A549 (cell line): ENCODE measurements at regions not wholly inside any gene's neighbourhood (a gene's known extent, or its start where the extent isn't known, plus 50 kb on each side); places are given as distances from the start of the nearest gene placed in this dataset.

Experiments
- ESRRA ChIP-seq: fragments of 150-350 bp; IDR thresholded peaks from 2 replicates; pipeline ENCODE4 v1.6.1; 2014; ENCODE audit warnings: mild to moderate bottlenecking, low read length, borderline replicate concordance
- HEYL ChIP-seq: fragments of 250-450 bp; sonication (Bioruptor Pico); IDR thresholded peaks from 2 replicates; pipeline ENCODE4 v1.8.0; 2021; ENCODE audit warnings: mild to moderate bottlenecking, moderate library complexity
- MYC ChIP-seq: IDR thresholded peaks from 2 replicates; pipeline ENCODE4 v1.6.1; 2012; ENCODE audit warnings: mild to moderate bottlenecking, inconsistent platforms, low read length, improper control_type of control experiment, borderline replicate concordance
- NFE2L2 ChIP-seq: fragments of 150-350 bp; conservative IDR thresholded peaks from 2 replicates; pipeline ENCODE4 v1.6.1; 2014; ENCODE audit warnings: low read length
- POLR2A ChIP-seq: IDR thresholded peaks from 2 replicates; pipeline ENCODE4 v1.6.1; 2012; ENCODE audit warnings: mild to moderate bottlenecking, low read length
- RAD21 ChIP-seq, 2 experiments: fragments of >200 bp in 1 of 2; sonication (Bioruptor Twin) in 1 of 2; formaldehyde crosslinking in 1 of 2; IDR thresholded peaks in 1 of 2; conservative IDR thresholded peaks in 1 of 2; 2 replicates in 1 of 2; 3 replicates in 1 of 2; pipeline ENCODE4 v1.6.1; 2012 to 2018; ENCODE audit warnings: inconsistent platforms in 1 of 2
- RNF2 ChIP-seq: fragments of 200-600 bp; sonication (generic); IDR thresholded peaks from 2 replicates; pipeline ENCODE4 v1.6.1; 2016; ENCODE audit warnings: low read depth, mild to moderate bottlenecking, antibody characterized with exemption, moderate library complexity, borderline replicate concordance
- SREBF2 ChIP-seq: fragments of 450-650 bp; IDR thresholded peaks from 2 replicates; pipeline ENCODE4 v1.6.1; 2014; ENCODE audit warnings: mild to moderate bottlenecking, moderate library complexity
- TF ChIP-seq, protein P1 (sequence below): fragments of >200 bp; sonication (Bioruptor Twin); formaldehyde crosslinking; IDR thresholded peaks from 3 replicates; pipeline ENCODE4 v1.5.1; 2016
- TF ChIP-seq, protein P2 (sequence below): fragments of >200 bp; sonication (Bioruptor Twin); formaldehyde crosslinking; IDR thresholded peaks from 3 replicates; pipeline ENCODE4 v1.6.1; 2016
- TF ChIP-seq, protein P3 (sequence below): IDR thresholded peaks from 2 replicates; pipeline ENCODE4 v1.6.1; 2012
- TF ChIP-seq, protein P4 (sequence below): fragments of 200-600 bp; sonication (generic); IDR thresholded peaks from 2 replicates; pipeline ENCODE4 v1.6.1; 2016; ENCODE audit warnings: antibody characterized with exemption, mild to moderate bottlenecking, moderate library complexity
- TF ChIP-seq, protein P5 (sequence below): IDR thresholded peaks from 2 replicates; pipeline ENCODE4 v1.6.1; 2012

DNA sequence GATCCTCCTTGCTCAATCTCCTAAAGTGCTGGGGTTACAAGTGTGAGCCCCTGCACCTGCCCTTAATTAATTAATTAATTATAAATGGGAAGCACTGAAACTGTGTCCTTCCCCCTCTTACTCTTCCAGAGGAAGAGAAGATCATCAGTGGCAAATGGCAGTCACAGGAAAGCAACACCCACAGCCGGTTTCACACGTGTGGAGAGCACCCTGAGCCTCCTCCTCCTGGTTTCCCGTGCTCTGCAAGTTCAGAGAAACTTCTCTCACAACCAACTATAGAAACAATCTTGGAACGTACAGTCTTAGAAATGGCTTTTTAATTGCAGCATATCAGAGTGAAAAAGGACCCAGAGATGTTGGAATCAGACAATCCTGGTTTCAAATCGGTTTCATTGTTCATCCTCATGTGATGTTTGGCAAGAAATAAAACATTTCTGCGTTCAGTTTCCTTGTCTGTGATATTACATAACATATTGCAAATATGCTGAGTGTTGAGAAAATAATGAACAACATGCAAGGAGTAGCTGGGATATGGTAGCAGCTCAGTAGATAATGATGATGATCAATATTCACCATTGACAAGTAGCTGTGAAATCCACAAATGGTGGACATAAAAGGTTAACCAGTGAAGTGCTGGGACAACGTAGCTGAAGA, 141.0 kb upstream of the KCTD1 start:
- no peak for TF ChIP-seq ESRRA
- no peak for TF ChIP-seq POLR2A
- TF ChIP-seq, protein P1, sequence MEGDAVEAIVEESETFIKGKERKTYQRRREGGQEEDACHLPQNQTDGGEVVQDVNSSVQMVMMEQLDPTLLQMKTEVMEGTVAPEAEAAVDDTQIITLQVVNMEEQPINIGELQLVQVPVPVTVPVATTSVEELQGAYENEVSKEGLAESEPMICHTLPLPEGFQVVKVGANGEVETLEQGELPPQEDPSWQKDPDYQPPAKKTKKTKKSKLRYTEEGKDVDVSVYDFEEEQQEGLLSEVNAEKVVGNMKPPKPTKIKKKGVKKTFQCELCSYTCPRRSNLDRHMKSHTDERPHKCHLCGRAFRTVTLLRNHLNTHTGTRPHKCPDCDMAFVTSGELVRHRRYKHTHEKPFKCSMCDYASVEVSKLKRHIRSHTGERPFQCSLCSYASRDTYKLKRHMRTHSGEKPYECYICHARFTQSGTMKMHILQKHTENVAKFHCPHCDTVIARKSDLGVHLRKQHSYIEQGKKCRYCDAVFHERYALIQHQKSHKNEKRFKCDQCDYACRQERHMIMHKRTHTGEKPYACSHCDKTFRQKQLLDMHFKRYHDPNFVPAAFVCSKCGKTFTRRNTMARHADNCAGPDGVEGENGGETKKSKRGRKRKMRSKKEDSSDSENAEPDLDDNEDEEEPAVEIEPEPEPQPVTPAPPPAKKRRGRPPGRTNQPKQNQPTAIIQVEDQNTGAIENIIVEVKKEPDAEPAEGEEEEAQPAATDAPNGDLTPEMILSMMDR: no peak
- no peak for TF ChIP-seq NFE2L2
- TF ChIP-seq, protein P2, sequence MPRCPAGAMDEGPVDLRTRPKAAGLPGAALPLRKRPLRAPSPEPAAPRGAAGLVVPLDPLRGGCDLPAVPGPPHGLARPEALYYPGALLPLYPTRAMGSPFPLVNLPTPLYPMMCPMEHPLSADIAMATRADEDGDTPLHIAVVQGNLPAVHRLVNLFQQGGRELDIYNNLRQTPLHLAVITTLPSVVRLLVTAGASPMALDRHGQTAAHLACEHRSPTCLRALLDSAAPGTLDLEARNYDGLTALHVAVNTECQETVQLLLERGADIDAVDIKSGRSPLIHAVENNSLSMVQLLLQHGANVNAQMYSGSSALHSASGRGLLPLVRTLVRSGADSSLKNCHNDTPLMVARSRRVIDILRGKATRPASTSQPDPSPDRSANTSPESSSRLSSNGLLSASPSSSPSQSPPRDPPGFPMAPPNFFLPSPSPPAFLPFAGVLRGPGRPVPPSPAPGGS: no peak
- TF ChIP-seq, protein P3, sequence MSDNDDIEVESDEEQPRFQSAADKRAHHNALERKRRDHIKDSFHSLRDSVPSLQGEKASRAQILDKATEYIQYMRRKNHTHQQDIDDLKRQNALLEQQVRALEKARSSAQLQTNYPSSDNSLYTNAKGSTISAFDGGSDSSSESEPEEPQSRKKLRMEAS: no peak
- TF ChIP-seq RAD21 (conservative IDR thresholded peaks at IDR 0.05 in 1 of 2, IDR thresholded peaks at IDR 0.05 in 1 of 2): no peak
- TF ChIP-seq HEYL (CRISPR knock-in tag): no peak
- TF ChIP-seq, protein P4, sequence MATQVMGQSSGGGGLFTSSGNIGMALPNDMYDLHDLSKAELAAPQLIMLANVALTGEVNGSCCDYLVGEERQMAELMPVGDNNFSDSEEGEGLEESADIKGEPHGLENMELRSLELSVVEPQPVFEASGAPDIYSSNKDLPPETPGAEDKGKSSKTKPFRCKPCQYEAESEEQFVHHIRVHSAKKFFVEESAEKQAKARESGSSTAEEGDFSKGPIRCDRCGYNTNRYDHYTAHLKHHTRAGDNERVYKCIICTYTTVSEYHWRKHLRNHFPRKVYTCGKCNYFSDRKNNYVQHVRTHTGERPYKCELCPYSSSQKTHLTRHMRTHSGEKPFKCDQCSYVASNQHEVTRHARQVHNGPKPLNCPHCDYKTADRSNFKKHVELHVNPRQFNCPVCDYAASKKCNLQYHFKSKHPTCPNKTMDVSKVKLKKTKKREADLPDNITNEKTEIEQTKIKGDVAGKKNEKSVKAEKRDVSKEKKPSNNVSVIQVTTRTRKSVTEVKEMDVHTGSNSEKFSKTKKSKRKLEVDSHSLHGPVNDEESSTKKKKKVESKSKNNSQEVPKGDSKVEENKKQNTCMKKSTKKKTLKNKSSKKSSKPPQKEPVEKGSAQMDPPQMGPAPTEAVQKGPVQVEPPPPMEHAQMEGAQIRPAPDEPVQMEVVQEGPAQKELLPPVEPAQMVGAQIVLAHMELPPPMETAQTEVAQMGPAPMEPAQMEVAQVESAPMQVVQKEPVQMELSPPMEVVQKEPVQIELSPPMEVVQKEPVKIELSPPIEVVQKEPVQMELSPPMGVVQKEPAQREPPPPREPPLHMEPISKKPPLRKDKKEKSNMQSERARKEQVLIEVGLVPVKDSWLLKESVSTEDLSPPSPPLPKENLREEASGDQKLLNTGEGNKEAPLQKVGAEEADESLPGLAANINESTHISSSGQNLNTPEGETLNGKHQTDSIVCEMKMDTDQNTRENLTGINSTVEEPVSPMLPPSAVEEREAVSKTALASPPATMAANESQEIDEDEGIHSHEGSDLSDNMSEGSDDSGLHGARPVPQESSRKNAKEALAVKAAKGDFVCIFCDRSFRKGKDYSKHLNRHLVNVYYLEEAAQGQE: no peak
- TF ChIP-seq MYC: no peak
- TF ChIP-seq, protein P5, sequence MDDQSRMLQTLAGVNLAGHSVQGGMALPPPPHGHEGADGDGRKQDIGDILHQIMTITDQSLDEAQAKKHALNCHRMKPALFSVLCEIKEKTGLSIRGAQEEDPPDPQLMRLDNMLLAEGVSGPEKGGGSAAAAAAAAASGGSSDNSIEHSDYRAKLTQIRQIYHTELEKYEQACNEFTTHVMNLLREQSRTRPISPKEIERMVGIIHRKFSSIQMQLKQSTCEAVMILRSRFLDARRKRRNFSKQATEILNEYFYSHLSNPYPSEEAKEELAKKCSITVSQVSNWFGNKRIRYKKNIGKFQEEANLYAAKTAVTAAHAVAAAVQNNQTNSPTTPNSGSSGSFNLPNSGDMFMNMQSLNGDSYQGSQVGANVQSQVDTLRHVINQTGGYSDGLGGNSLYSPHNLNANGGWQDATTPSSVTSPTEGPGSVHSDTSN: no peak
- no peak for TF ChIP-seq SREBF2
- no peak for TF ChIP-seq RNF2
